Choroid plexus epithelial cell (primary cell): ENCODE measurements at regions not wholly inside any gene's neighbourhood (a gene's known extent, or its start where the extent isn't known, plus 50 kb on each side); places are given as distances from the start of the nearest gene placed in this dataset.

ENCODE experiments used
- DNase-seq: peaks from one replicate; pipeline ENCODE4 v3.0.0-alpha.2; 2010; ENCODE audit warnings: low read depth
- H3K4me3 ChIP-seq: 2 replicates; pipeline ENCODE4 v1.5.1; 2011; ENCODE audit warnings: low read depth, mild to moderate bottlenecking, control low read depth, low read length, moderate library complexity
- TF ChIP-seq, protein P1 (sequence below): conservative IDR thresholded peaks from 2 replicates; pipeline ENCODE4 v1.5.1; 2011; ENCODE audit warnings: low read depth, mild to moderate bottlenecking, control low read depth, inconsistent platforms, low read length, moderate library complexity

DNA sequence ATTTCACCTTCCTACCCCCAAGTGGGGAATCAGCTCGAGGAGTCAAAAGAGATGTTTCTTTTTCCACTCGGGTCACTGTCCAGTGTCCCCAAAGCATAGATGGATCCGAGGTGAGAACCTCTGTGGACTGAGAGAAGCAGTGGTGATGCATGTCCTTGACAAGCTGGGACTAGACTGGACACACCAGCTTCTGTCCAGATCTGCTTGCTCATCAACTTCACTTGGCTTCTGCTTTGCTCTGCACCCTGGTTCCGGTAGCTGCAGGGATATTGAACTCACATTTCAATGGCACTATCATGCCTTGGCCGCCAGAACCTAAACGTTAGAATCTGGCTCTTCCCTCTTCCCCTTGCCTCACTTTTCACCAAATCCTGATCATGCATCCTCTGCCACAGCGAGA is 50.3 kb upstream of the CXCL12 start:
- TF ChIP-seq, protein P1, sequence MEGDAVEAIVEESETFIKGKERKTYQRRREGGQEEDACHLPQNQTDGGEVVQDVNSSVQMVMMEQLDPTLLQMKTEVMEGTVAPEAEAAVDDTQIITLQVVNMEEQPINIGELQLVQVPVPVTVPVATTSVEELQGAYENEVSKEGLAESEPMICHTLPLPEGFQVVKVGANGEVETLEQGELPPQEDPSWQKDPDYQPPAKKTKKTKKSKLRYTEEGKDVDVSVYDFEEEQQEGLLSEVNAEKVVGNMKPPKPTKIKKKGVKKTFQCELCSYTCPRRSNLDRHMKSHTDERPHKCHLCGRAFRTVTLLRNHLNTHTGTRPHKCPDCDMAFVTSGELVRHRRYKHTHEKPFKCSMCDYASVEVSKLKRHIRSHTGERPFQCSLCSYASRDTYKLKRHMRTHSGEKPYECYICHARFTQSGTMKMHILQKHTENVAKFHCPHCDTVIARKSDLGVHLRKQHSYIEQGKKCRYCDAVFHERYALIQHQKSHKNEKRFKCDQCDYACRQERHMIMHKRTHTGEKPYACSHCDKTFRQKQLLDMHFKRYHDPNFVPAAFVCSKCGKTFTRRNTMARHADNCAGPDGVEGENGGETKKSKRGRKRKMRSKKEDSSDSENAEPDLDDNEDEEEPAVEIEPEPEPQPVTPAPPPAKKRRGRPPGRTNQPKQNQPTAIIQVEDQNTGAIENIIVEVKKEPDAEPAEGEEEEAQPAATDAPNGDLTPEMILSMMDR, result no peak
- H3K4me3 ChIP-seq, result no peak overlapping the region
- no peak for DNase-seq

DNA sequence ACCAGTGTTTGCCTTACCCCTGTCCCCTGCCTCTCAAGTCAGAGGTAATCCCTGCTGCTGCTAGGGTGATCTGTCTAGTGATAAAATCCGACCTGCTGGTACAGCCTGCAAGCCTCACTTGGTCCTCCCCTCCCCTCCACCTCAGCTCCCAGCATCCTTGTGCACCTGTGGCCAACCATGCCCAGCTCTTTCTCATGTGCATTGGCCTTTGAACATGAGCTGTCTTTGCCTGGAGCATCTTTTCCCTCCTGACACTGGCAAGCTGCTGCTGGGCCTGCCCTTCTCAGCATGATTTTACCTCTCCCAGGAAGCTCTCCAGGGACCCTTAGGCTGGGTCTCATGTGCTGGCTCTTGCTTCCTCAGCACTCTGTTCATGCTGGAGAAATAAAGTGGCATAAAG is 51.3 kb upstream of the CXCL12 start:
- no peak overlapping the region for H3K4me3 ChIP-seq
- no peak for DNase-seq
- TF ChIP-seq, protein P1, result no peak

DNA sequence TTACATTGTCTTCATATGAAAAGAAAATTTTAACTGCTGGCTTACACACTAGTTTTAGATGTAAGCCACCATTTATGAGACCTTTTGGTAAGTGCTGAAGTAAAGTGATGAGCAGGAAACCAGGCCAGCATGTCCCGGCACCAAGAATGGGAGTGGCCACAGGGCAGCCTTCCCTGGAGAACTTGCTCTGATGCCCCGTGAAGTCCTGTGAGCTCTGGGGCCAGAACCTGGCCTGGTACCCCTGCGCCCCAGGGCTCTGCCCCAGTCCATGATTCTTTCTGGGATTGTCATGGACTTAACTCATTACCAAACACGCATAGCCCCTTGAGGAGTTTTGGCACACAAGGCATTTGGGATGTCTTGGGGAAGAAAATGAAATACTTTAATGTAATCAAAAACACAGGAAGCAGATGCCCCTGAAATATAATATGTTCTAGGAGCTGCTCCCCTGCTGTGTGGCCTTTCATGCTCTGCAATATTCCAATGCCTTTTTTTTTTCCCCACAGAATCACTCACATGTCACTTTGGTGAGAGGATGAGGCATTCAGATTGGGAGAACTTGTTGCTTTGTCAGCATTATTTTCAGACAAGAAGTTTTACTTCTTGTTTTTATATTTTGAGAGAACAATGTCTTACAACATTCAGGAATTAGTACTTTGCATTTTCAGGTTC is 53.1 kb upstream of the CXCL12 start:
- peak; percentile 71 for DNase-seq
- no peak overlapping the region for H3K4me3 ChIP-seq
- TF ChIP-seq, protein P1, result no peak

DNA sequence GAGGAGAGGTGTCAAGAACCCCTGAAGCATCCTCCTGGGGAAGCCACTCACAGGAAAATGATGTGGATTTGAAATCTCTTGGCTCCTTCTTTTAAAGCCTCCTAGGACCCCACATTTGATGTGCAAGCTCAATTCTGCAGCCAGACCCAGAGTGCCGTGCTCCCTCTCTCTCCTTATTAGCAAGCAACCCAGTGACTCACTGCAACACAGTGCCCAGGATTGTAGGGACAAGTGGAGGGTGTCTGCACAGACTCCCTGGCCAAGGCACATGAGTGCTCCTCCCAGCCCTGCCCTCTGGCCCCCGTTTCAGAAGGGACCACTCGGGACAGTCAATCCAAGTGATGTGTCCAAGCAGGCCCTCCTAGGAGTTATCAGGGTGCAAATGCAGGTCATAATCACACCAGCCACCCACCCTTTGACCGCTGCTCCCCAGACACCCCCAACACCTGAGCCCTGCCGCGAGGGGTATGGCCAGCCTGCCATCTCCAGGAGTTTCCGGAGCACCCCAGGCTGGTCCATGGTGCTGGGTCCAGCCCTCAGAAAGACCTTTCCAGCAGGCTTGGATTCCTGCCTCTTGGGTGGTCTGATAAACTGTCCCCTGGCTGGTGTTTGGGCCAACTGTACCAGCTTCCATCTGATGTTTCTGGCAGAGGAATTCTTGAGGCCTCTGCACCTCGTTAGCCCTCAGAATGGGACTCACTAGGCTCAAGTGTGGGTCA is 54.5 kb upstream of the CXCL12 start:
- no peak overlapping the region for H3K4me3 ChIP-seq
- TF ChIP-seq, protein P1, result no peak
- no peak for DNase-seq

GRCh38 chr10:44439958-44440244 is 55.0 kb upstream of the CXCL12 start:
- TF ChIP-seq, protein P1, result no peak
- H3K4me3 ChIP-seq, result no peak overlapping the region
- no peak for DNase-seq

DNA sequence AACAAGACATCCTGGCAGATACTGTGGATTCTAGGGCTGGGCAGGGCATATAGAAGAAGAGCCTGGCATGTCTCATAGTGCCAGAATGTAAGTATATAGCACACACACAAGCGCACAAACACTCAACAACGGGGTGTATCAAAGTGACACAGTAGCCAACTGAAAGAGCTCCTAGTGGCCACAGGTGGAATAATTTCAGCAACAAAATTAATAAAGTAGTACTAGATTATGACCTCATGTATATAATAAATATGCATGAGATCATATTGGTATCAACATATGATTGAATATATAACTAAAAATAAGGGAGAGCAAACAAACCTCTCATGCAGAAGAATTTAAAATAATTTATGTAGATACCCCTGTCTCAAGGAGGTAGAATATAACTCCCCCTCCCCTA is 72.4 kb upstream of the CXCL12 start:
- DNase-seq, result no peak
- TF ChIP-seq, protein P1, result peak; percentile 36
- H3K4me3 ChIP-seq, result no peak overlapping the region

- no peak overlapping the region for H3K4me3 ChIP-seq
- DNase-seq, result no peak
- TF ChIP-seq, protein P1, result no peak
These were observed 73.9 kb upstream of the CXCL12 start for GRCh38 chr10:44458671-44459413.
